Hepatocyte (in vitro differentiated cells): ENCODE measurements at regions not wholly inside any gene's neighbourhood (a gene's known extent, or its start where the extent isn't known, plus 50 kb on each side); places are given as distances from the start of the nearest gene placed in this dataset.

Source experiments
- EZH2 ChIP-seq: fragments of 200-600 bp; sonication (generic); IDR thresholded peaks from 2 replicates; pipeline ENCODE4 v1.6.1; 2016; ENCODE audit warnings: antibody characterized with exemption, mild to moderate bottlenecking, borderline replicate concordance
- TF ChIP-seq, protein P1 (sequence below): fragments of 200-600 bp; sonication (generic); IDR thresholded peaks from 2 replicates; pipeline ENCODE4 v1.5.1; 2016; ENCODE audit warnings: antibody characterized with exemption, mild to moderate bottlenecking; ENCODE audit not compliant: poor library complexity

DNA sequence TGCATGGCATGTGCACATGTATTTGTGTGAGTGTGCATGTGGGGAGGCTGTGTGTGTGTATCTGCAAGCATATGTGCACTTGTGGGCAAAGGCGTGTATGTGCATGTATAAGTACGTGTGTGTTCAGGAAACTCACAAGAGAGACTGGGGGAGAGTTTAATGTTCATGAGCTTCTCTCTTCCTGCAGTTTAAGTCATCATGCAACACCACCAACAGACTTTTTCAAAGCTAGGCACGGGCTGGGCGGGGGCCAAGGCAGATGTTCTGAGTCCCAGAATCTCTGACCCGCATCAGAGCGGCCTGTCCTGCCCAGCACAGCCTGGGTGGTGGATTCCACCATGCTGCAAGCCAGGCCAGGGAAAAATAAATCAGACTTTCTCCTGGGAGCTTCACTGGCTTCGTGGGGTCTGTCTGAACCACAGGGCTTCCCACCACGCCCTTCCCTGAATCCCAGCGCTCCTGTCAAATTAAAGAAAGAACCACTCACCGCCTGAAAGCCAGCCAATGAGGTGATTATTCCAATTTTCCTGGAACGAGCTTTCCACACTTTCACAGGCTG lies 75.7 kb downstream of the PITPNM2 start:
- TF ChIP-seq, protein P1, sequence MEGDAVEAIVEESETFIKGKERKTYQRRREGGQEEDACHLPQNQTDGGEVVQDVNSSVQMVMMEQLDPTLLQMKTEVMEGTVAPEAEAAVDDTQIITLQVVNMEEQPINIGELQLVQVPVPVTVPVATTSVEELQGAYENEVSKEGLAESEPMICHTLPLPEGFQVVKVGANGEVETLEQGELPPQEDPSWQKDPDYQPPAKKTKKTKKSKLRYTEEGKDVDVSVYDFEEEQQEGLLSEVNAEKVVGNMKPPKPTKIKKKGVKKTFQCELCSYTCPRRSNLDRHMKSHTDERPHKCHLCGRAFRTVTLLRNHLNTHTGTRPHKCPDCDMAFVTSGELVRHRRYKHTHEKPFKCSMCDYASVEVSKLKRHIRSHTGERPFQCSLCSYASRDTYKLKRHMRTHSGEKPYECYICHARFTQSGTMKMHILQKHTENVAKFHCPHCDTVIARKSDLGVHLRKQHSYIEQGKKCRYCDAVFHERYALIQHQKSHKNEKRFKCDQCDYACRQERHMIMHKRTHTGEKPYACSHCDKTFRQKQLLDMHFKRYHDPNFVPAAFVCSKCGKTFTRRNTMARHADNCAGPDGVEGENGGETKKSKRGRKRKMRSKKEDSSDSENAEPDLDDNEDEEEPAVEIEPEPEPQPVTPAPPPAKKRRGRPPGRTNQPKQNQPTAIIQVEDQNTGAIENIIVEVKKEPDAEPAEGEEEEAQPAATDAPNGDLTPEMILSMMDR, result no peak
- TF ChIP-seq EZH2, result no peak
